ENCODE measurements at regions not wholly inside any gene's neighbourhood (a gene's known extent, or its start where the extent isn't known, plus 50 kb on each side); places are given as distances from the start of the nearest gene placed in this dataset.
"Not testable (repeated sequence)": the region's sequence is repeated elsewhere in the genome, so short reads cannot be mapped to it uniquely, and the experiment has no call there.

DNA sequence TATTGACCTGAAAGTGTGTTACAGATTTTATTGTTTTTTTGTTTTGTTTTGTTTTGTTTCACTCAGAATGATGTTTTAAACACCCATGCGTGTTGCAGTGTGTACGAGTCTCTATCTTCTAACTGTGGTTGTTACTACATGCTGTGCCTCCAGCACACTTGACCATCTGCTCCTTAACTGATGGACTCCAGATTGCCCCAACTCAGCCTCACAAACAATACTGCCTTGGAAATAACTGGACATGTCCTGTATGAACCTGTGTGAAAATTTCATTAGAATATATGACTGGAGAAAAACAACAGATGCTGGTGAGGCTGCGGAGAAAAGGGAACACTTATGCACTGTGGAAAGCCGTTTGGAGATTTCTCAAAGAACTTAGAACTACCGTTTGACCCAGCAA is 68.7 kb upstream of the HAND1 start:
- DNase-seq (ENCODE audit: low read depth in 2 of 2): no peak

DNA sequence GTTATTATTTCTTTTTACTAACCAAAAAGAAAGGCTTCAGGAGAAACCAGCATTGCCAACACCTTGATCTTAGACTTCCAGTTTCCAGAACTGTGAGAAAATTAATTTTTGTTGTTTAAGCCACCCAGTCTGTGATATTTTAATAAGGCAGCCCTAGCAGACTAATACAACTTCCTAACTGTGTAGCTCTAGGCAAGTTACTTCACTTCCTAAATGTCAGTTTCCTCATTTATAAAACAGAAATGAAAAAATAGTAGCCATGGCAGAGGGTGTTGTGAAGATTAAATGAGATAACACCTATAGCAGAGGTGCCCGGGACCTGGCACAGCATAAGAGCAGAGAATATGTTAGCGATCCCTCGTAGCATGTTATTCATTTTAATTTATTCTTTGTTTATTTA is 66.6 kb upstream of the HAND1 start:
- no peak for DNase-seq (ENCODE audit: low read depth in 2 of 2)

DNA sequence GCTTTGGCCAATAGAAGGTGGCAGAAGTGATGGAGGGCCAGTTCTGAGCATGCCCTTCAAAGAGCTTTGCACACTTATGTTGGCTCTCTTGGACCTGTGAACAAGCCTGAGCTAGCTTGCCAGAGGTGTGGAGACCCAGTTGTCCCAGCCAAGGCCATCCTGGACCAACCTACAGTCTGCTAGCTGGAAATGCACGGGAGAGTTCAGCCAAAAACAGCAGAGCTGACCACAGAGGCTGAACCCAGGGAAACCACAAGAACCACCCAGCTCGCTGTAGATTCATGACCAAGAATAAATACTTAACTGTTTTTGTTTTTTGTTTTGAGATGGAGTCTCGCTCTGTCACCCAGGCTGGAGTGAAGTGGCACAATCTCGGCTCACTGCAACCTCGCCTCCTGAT is 65.4 kb upstream of the HAND1 start:
- DNase-seq (ENCODE audit: low read depth in 2 of 2): no peak

DNA sequence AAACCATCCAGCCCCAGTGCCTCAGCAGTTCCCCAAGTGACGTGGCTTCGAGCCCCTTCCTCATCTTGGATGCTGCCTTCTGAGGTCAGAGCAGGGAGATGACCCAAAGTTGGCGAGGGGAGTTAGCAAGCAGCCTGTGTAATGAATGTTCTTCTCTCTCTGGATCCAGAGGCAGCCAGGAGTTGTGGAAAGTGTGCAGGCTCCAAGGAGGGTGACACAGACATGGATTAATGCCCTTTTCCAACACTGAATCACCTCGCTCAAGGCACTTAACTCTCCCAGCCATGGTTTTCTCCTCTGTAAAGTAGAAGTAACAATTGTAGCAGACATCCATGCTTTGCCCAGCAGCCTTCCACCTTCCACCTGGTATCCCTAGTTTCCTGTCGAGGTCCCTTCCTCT is 64.6 kb upstream of the HAND1 start:
- DNase-seq (ENCODE audit: low read depth in 2 of 2): no peak

DNA sequence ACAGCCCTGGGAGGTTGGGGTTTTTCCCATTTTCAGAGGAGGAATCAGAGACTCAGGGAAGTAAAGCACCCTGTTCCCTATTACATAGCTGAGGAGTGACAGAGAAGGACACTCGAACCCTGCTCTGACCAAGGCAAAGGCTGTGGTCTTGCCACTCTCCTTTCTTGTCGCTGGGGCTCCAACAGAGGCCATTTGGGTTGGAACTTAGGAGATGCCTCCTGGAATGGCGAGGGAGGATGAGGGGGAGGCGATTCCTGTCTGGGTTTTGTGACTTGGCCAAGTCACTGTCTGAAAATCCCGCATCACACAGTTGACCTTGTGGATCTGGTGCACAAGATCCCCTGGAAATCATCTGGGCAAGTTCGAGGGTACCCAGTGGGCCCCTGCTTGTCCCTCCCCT is 64.0 kb upstream of the HAND1 start:
- DNase-seq (ENCODE audit: low read depth in 2 of 2): no peak

DNA sequence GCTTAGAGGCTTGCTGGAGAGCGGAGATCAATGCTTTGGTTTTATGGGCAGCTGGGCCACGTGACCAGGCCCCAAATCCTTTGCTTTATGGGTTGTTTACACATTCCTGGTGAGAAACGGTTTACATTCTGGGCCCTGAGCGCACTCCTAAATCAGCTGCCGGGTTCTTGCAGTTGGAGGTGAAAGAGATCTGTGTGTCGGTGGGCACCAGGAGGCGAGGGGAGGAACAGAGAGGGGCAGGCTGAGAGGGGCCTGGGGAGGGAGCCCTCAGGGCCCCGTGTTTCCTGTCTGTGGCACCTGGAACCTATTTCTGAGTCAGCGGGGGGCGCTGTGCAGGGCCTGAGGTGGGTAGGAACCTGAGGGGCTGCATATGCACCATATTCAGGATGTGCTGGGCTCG is 63.5 kb upstream of the HAND1 start:
- no peak for DNase-seq (ENCODE audit: low read depth in 2 of 2)

DNA sequence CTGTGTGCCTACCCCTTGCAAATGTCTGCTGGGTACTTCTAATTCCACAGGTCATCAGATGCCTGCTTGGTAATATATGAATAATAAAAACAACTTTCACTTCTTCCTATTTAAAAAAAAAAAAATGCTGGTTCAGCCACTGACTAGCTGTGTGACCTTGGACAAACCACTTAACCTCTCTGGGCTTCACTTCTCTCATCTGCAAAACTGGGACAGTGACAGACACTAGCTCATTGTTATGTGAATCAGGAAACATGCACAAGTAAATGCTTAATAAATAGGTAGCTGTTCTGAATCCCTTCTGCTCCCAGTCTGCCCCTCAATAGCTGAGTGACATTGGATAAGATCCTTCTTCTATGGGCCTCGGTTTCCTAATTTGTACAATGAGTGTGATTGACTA is 62.6 kb upstream of the HAND1 start:
- no peak for DNase-seq (ENCODE audit: low read depth in 2 of 2)

DNA sequence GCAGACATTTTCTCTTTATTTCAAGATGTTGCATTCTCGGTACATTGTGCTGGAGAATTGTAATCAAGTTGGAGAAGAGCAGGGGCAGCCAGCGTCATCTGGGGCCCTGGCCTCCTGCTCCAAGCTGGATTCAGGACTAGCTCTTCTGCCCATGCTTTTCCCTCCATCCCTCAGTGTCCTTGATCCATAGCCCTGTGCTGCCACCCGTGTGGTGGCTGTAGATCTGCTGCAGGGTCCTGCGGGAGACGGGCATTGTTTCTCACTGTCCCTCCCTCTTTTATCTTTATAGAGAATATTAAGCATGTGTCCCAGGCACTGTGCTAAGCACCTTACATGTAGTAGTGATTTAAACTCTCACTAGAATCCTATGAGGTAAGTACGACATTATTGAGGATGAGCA is 60.5 kb upstream of the HAND1 start:
- no peak for DNase-seq (ENCODE audit: low read depth in 2 of 2)

DNA sequence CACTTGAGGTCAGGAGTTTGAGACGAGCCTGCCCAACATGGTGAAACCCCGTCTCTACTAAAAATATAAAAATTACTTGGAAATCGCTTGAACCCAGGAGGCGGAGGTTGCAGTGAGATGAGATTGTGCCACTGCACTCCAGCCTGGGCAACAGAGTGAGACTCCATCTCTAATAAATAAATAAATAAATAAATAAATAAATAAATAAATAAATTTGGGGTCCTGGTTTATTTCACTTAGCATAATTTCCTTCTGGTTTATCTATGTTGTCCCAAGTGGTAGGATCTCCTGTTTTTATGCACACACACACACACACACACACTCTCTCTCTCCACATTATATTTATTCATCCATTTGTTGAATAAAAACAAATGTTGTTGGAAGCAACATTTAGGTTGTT is 58.4 kb upstream of the HAND1 start:
- DNase-seq (ENCODE audit: low read depth in 2 of 2): not testable (repeated sequence)

DNA sequence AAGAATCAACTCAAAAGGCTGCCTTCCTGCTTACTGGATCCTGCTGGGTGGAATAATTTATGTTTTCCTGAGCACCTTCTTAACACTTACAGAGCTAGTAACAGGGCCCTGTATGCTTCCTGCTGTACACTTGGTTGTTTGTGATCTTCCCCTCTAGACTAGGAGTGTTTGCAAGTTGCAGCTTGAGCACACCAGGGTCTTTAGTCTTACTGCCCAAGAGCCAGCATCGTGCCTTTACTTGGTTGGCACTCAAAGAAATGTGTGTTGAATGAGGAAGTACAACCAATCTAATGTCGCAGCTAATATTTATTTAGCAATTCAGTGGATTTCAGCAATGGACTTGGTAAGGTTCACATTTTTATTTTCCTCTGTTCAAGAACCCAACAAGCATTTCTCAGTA is 57.5 kb upstream of the HAND1 start:
- no peak for DNase-seq (ENCODE audit: low read depth in 2 of 2)

DNA sequence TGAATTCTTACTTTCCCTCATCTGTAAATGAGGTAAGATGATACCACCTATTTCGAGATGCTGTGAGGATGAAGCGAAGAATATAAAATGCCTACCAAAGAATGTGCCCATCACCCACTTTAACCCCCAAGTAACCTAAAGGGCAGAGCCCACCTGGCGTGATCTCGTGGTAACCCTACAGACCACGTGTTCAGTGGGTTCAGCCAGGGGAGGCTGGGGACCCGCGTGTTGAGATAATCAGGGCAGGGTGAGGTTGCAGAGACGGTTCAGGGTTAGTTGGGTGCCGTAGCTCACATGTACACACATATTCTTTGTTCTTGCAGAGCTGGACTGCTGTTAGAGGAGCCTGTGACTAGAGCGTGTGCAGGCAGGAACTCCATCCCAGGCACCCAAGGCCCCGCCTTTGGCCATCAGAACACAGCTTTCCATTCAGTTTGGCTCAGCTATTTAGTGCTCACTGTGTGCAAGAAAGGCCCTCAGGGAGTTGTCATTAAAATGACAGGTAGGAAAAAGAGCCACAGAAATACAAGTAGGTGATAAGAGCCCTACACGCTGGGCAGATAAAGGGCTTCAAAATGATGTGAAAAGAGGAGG is 56.5 kb upstream of the HAND1 start:
- DNase-seq (ENCODE audit: low read depth in 2 of 2): no peak

DNA sequence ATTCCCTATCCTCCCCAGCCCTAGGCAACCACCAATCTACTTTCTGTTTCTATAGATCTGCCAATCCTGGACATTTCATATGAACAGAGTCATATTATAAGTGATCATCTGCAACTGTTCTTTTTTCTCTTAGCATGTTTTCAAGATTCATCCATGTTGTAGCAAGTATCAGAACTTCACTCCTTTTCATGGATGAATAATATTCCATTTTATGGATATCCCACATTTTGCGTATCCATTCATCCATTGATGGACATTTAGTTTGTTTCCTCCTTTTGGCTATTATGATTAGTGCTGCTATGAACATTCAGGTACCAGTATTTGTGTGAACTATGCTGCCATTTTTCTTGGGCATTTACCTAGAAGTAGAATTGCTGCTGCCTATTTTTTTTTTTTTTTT is 51.3 kb upstream of the HAND1 start:
- no peak for DNase-seq (ENCODE audit: low read depth in 2 of 2)

DNA sequence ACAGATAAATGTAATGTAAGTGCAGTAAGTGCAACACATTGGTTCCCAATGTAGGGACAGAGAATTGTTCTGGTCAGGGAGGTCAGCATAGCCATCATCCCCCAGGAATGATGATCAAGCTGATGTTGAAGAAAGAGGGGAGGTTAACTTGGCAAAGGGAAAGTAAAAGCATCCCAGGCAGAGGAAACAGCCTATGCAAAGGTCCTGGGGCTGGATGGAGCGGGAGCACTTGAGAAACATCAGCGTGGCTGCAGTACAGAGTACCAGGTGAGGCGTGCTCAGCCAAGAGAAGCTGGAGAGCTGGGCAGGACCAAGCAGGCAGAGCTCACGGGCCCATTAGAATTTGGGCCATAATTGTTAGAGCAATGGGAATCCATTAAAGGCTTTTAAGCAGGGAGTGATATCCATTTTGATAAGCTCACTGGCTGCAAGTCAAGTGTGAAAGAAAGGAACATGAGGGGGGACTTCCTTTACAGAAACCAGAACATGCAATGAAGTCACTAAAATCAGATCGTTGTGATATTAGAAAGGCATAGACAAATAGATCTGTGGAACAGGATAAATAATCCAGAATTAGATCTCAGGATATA is 50.1 kb upstream of the HAND1 start:
- no peak for DNase-seq (ENCODE audit: low read depth in 2 of 2)
